Psoas muscle (tissue), 7 donors: ENCODE measurements at regions not wholly inside any gene's neighbourhood (a gene's known extent, or its start where the extent isn't known, plus 50 kb on each side); places are given as distances from the start of the nearest gene placed in this dataset.

Experiments
- ATAC-seq, 4 donors: fragments of 200-7000 bp; cut with Tn5 transposase; one replicate each; pipeline ENCODE4 v1.9.1; 2020; ENCODE audit warnings: moderate library complexity in 3 of 4, mild to moderate bottlenecking in 2 of 4
- DNase-seq, 2 donors: peaks; one replicate each; pipeline ENCODE4 v3.0.0-alpha.2; 2020
- H3K27ac ChIP-seq: fragments of 200-600 bp; one replicate; pipeline ENCODE4 v1.8.0; 2022
- H3K27me3 ChIP-seq, 3 donors: fragments of 200-600 bp in 1 of 3; one replicate each; pipeline versions ENCODE4 v1.6.1 to v1.8.0; 2013 to 2022; ENCODE audit warnings: low read length in 2 of 3, mild to moderate bottlenecking in 2 of 3, moderate library complexity in 1 of 3; ENCODE audit not compliant: insufficient read depth in 3 of 3
- H3K36me3 ChIP-seq, 2 donors: fragments of 200-600 bp in 1 of 2; one replicate each; pipeline versions ENCODE4 v1.6.1 to v1.8.0; 2013 to 2022; ENCODE audit warnings: low read depth in 1 of 2, mild to moderate bottlenecking in 1 of 2, moderate library complexity in 1 of 2; ENCODE audit not compliant: insufficient read depth in 1 of 2
- H3K4me1 ChIP-seq: fragments of 200-600 bp; one replicate; pipeline ENCODE4 v1.8.0; 2022
- H3K4me3 ChIP-seq: fragments of 200-600 bp; one replicate; pipeline ENCODE4 v1.8.0; 2022; ENCODE audit warnings: mild to moderate bottlenecking
- H3K9me3 ChIP-seq: fragments of 200-600 bp; one replicate; pipeline ENCODE4 v1.8.0; 2022
- WGBS, 3 donors: extraction: QIAGEN DNeasy Blood & Tissue Kit; methylation state at CpG; one replicate each; pipeline versions ENCODE4 v1.1.6 to v1.1.7; 2013; 5-methylcytosine and 5-hydroxymethylcytosine counted together
- intact Hi-C, 2 donors: fragments of 100-400 bp; cut with DNase I; formaldehyde crosslinking; loops; one replicate each; pipeline versions ENCODE4 v1.11.0 to v1.14.2; 2022
- TF ChIP-seq, protein P1 (sequence below): fragments of 200-600 bp; IDR thresholded peaks from one replicate; pipeline ENCODE4 v1.8.0; 2022; ENCODE audit warnings: antibody characterized with exemption
- donor health status: healthy with polysubstance abuse.
- donor health status: DM: no; HTN: no; CAD: no; lungs with moderate emphysema.
- donor health status: Bipolar disorder and iron deficiency.
- donor health status: healthy.
- donor health status: DM: yes; HTN: yes; CAD: no.
- donor health status: DM: no; HTN: no; CAD: no.
- donor health status: DM: yes; HTN: yes; CAD: no.

GRCh38 chr9:102550266-102550665 is 444.9 kb upstream of the CYLC2 start:
- H3K4me3 ChIP-seq = no peak overlapping the region

GRCh38 chr9:102534031-102534430 is 461.1 kb upstream of the CYLC2 start:
- no peak for DNase-seq
- no peak for ATAC-seq
- Histone ChIP-seq H3K4me1 (no peaks in the 10 kb centered on the region), H3K9me3 (no peaks in the 10 kb centered on the region), H3K4me3 (no peak overlapping the region), H3K27ac (no peak overlapping the region), H3K36me3 (no peaks in the 10 kb centered on the region), H3K27me3 (no peaks in the 10 kb centered on the region)
- 27 to 37% (median 34%) methylated on average over 2 of the region's 2 CpGs for WGBS, 3 donors
- TF ChIP-seq, protein P1, sequence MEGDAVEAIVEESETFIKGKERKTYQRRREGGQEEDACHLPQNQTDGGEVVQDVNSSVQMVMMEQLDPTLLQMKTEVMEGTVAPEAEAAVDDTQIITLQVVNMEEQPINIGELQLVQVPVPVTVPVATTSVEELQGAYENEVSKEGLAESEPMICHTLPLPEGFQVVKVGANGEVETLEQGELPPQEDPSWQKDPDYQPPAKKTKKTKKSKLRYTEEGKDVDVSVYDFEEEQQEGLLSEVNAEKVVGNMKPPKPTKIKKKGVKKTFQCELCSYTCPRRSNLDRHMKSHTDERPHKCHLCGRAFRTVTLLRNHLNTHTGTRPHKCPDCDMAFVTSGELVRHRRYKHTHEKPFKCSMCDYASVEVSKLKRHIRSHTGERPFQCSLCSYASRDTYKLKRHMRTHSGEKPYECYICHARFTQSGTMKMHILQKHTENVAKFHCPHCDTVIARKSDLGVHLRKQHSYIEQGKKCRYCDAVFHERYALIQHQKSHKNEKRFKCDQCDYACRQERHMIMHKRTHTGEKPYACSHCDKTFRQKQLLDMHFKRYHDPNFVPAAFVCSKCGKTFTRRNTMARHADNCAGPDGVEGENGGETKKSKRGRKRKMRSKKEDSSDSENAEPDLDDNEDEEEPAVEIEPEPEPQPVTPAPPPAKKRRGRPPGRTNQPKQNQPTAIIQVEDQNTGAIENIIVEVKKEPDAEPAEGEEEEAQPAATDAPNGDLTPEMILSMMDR = no peak
- intact Hi-C loops = no loop called here

More at GRCh38 chr9:102550266-102550665, 444.9 kb upstream of the CYLC2 start:
- TF ChIP-seq, protein P1 = no peak
- no peaks in the 10 kb centered on the region for H3K27me3 ChIP-seq
- no peaks in the 10 kb centered on the region for H3K36me3 ChIP-seq
- H3K27ac ChIP-seq = no peak overlapping the region
- no peaks in the 10 kb centered on the region for H3K4me1 ChIP-seq
- intact Hi-C loops = no loop called here
- no peak for DNase-seq
- no peaks in the 10 kb centered on the region for H3K9me3 ChIP-seq
- no peak for ATAC-seq

- Histone ChIP-seq H3K27ac (no peak overlapping the region), H3K4me3 (no peak overlapping the region), H3K27me3 (no peaks in the 10 kb centered on the region), H3K36me3 (no peaks in the 10 kb centered on the region), H3K9me3 (peaks cover 6% of the 10 kb centered on the region), H3K4me1 (no peaks in the 10 kb centered on the region)
- TF ChIP-seq, protein P1 = no peak
- WGBS, 3 donors = 78 to 83% (median 81%) methylated on average over 3 of the region's 3 CpGs
- intact Hi-C loops = no loop called here
- DNase-seq (no peak), ATAC-seq (no peak)
Measured at GRCh38 chr9:102521097-102521755, 473.9 kb upstream of the CYLC2 start.

DNA sequence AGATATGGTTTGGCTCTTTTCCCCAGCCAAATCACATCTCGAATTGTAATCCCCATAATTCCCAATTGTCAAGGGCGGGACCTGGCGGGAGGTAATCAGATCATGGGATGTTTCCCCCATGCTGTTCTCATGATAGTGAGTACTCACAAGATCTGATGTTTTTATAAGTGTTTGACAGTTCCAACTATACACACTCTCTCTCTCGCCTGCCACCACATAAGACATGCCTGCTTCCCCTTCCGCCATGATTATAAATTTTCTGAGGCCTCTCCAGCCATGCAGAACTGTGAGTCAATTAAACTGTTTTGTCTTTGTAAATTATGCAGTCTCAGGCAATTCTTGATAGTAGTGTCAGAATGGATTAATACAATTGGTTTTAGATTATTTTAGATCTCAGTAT is 475.7 kb upstream of the CYLC2 start:
- no peaks in the 10 kb centered on the region for H3K4me1 ChIP-seq
- ATAC-seq (no peak), DNase-seq (no peak)
- no peaks in the 10 kb centered on the region for H3K27me3 ChIP-seq
- H3K9me3 ChIP-seq = no peaks in the 10 kb centered on the region
- WGBS, 3 donors = 77 to 90% (median 88%) methylated on average over 5 of the region's 5 CpGs
- intact Hi-C loops = no loop called here
- TF ChIP-seq, protein P1 = no peak
- no peaks in the 10 kb centered on the region for H3K36me3 ChIP-seq
- no peak overlapping the region for H3K27ac ChIP-seq
- H3K4me3 ChIP-seq = no peak overlapping the region

GRCh38 chr9:102518324-102518723 is 476.8 kb upstream of the CYLC2 start:
- H3K27ac ChIP-seq = no peak overlapping the region
- no peaks in the 10 kb centered on the region for H3K27me3 ChIP-seq
- no peak overlapping the region for H3K4me3 ChIP-seq
- DNase-seq (no peak), ATAC-seq (no peak)
- no peaks in the 10 kb centered on the region for H3K9me3 ChIP-seq
- WGBS, 3 donors = 67 to 76% (median 72%) methylated on average over 5 of the region's 5 CpGs
- no peaks in the 10 kb centered on the region for H3K4me1 ChIP-seq
- no peaks in the 10 kb centered on the region for H3K36me3 ChIP-seq
- intact Hi-C loops = no loop called here
- TF ChIP-seq, protein P1 = no peak
